OCI-LY3 (cell line): ENCODE measurements at regions not wholly inside any gene's neighbourhood (a gene's known extent, or its start where the extent isn't known, plus 50 kb on each side); places are given as distances from the start of the nearest gene placed in this dataset.

ENCODE experiments used
- H2AFZ ChIP-seq: fragments of 200-600, 300-600 bp; shearing (Covaris generic); 2 replicates; pipeline ENCODE4 v1.6.0; 2014; ENCODE audit warnings: antibody characterized with exemption, low read depth, low read length
- H3K27ac ChIP-seq: fragments of 200-600, 300-600 bp; sonication (generic); 2 replicates; pipeline ENCODE4 v1.5.1; 2014; ENCODE audit warnings: mild to moderate bottlenecking, low read length, moderate library complexity, mixed read lengths
- H3K27me3 ChIP-seq: fragments of 200-600, 300-600 bp; sonication (generic); 2 replicates; pipeline ENCODE4 v1.6.1; 2014; ENCODE audit warnings: low read depth, low read length, mixed read lengths
- H3K36me3 ChIP-seq: fragments of 200-600, 300-600 bp; sonication (generic); replicated peaks from 2 replicates; pipeline ENCODE3; 2014; ENCODE audit warnings: low read depth, low read length, mixed read lengths
- H3K4me1 ChIP-seq: fragments of 300-600, 200-600 bp; sonication (generic); 2 replicates; pipeline ENCODE4 v1.6.1; 2014; ENCODE audit warnings: low read length, mixed read lengths
- H3K4me2 ChIP-seq: fragments of 200-600, 300-600 bp; sonication (generic); 2 replicates; pipeline ENCODE4 v1.6.1; 2014; ENCODE audit warnings: low read length, mixed read lengths
- H3K4me3 ChIP-seq: fragments of 300-600, 200-600 bp; sonication (generic); 2 replicates; pipeline ENCODE4 v1.5.1; 2014; ENCODE audit warnings: antibody characterized with exemption, mild to moderate bottlenecking, low read length, moderate library complexity
- H3K79me2 ChIP-seq: fragments of 300-600, 200-600 bp; shearing (Covaris generic); 2 replicates; pipeline ENCODE4 v1.6.1; 2014; ENCODE audit warnings: mild to moderate bottlenecking, low read length, mixed read lengths
- H3K9ac ChIP-seq: fragments of 300-600, 200-600 bp; shearing (Covaris generic); 2 replicates; pipeline ENCODE4 v1.6.0; 2014; ENCODE audit warnings: mild to moderate bottlenecking, low read length, moderate library complexity
- H3K9me3 ChIP-seq: fragments of 200-600, 300-600 bp; shearing (Covaris generic); 2 replicates; pipeline ENCODE4 v1.6.1; 2014; ENCODE audit warnings: low read length, mixed read lengths; ENCODE audit not compliant: insufficient read depth
- H4K20me1 ChIP-seq: fragments of 200-600, 300-600 bp; sonication (generic); 2 replicates; pipeline ENCODE4 v1.6.1; 2016; ENCODE audit warnings: low read length, mixed read lengths; ENCODE audit not compliant: insufficient read depth
- EZH2phosphoT487 ChIP-seq: fragments of 200-600 bp; shearing (Covaris generic); IDR thresholded peaks from 2 replicates; pipeline ENCODE4 v1.6.1; 2018; ENCODE audit warnings: antibody characterized with exemption, mixed run types, low read depth
- TF ChIP-seq, protein P1 (sequence below): fragments of 200-600, 300-600 bp; sonication (generic); IDR thresholded peaks from 2 replicates; pipeline ENCODE4 v1.5.1; 2014; ENCODE audit warnings: antibody characterized with exemption, low read length, low read depth

DNA sequence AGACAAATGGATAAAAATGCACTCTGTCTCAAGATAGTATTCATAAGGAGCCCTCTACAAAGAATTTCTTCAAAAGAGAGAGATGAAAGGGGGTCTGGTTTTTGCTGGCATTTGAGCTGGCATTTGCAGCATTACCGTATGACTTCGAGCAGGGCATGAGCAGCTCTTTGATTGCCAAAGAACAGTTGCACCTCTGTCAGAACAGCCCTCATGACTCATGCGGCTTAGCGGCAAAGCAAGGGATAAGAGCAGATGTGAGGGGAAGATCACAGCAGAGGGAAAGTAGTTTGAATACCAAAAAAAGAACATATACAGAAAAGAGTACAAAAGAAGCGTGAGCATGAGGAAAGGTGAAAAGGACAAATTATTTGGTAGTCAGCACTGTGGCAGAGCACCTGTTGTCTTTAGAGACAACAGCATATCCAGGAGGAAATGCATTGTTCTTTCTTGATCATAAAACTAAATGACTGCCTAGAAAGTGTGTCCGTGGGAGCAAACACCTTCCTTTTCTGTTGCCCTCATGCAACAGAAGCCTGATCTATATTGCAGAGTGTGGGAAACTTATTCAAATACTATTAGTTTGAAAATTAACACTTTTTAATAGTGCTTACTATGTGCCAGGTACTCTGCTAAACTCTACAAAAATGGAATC is 80.5 kb upstream of the SLC24A5 start:
- H3K4me1 ChIP-seq, result no peaks in the 10 kb centered on the region
- no peaks in the 10 kb centered on the region for H3K79me2 ChIP-seq
- no peak overlapping the region for H3K4me3 ChIP-seq
- H3K36me3 ChIP-seq, result no peaks in the 10 kb centered on the region
- TF ChIP-seq EZH2phosphoT487, result no peak
- TF ChIP-seq, protein P1, sequence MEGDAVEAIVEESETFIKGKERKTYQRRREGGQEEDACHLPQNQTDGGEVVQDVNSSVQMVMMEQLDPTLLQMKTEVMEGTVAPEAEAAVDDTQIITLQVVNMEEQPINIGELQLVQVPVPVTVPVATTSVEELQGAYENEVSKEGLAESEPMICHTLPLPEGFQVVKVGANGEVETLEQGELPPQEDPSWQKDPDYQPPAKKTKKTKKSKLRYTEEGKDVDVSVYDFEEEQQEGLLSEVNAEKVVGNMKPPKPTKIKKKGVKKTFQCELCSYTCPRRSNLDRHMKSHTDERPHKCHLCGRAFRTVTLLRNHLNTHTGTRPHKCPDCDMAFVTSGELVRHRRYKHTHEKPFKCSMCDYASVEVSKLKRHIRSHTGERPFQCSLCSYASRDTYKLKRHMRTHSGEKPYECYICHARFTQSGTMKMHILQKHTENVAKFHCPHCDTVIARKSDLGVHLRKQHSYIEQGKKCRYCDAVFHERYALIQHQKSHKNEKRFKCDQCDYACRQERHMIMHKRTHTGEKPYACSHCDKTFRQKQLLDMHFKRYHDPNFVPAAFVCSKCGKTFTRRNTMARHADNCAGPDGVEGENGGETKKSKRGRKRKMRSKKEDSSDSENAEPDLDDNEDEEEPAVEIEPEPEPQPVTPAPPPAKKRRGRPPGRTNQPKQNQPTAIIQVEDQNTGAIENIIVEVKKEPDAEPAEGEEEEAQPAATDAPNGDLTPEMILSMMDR, result no peak
- H2AFZ ChIP-seq, result no peak overlapping the region
- H3K9ac ChIP-seq, result no peak overlapping the region
- no peaks in the 10 kb centered on the region for H3K9me3 ChIP-seq
- H3K27me3 ChIP-seq, result peaks cover 8% of the 10 kb centered on the region
- no peaks in the 10 kb centered on the region for H4K20me1 ChIP-seq
- no peak overlapping the region for H3K4me2 ChIP-seq
- H3K27ac ChIP-seq, result no peak overlapping the region

DNA sequence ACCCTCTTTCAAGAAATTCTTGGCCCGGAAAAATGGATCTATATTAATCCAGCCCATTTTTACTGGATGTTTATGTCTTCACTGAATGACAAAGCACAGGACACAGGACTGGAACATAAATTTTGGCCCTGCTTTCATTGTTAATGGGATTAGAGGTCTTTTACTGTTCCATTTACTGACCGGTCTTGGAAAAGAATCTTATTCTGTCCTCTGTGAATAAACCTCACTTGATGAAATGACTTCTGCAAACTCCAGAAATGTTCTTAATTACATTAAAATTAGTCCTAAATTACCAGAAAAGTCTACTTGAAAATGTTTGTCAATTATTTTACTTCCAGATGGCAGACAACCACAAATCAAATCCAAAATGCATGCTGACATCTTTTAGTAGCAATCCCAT is 79.3 kb upstream of the SLC24A5 start:
- H2AFZ ChIP-seq, result no peak overlapping the region
- H3K36me3 ChIP-seq, result no peaks in the 10 kb centered on the region
- no peak overlapping the region for H3K27ac ChIP-seq
- TF ChIP-seq, protein P1, result no peak
- TF ChIP-seq EZH2phosphoT487, result no peak
- H3K4me2 ChIP-seq, result no peak overlapping the region
- no peaks in the 10 kb centered on the region for H3K79me2 ChIP-seq
- H3K4me1 ChIP-seq, result no peaks in the 10 kb centered on the region
- no peaks in the 10 kb centered on the region for H4K20me1 ChIP-seq
- no peak overlapping the region for H3K4me3 ChIP-seq
- peaks cover 3% of the 10 kb centered on the region; the same call in 1 of the 2 replicates for H3K27me3 ChIP-seq
- H3K9me3 ChIP-seq, result no peaks in the 10 kb centered on the region
- H3K9ac ChIP-seq, result no peak overlapping the region

- no peak overlapping the region for H3K4me3 ChIP-seq
- H3K4me2 ChIP-seq, result no peak overlapping the region
These were observed 73.9 kb upstream of the SLC24A5 start for GRCh38 chr15:48046813-48047438.

GRCh38 chr15:48049736-48050135 is 71.1 kb upstream of the SLC24A5 start:
- Histone ChIP-seq H3K27me3 (0 out of 2 replicates have a peak, but pooled peaks cover 8% of the 10 kb centered on the region), H3K27ac (no peak overlapping the region), H3K9me3 (no peaks in the 10 kb centered on the region; the same call in 1 of the 2 replicates), H2AFZ (no peak overlapping the region), H3K4me2 (no peak overlapping the region), H3K9ac (no peak overlapping the region), H3K4me3 (no peak overlapping the region), H3K36me3 (no peaks in the 10 kb centered on the region), H4K20me1 (no peaks in the 10 kb centered on the region), H3K79me2 (no peaks in the 10 kb centered on the region), H3K4me1 (no peaks in the 10 kb centered on the region)
- TF ChIP-seq, protein P1, result no peak
- TF ChIP-seq EZH2phosphoT487, result no peak

More at GRCh38 chr15:48046813-48047438, 73.9 kb upstream of the SLC24A5 start:
- Histone ChIP-seq H3K27me3 (0 out of 2 replicates have a peak, but pooled peaks cover 8% of the 10 kb centered on the region), H3K36me3 (no peaks in the 10 kb centered on the region), H3K79me2 (no peaks in the 10 kb centered on the region), H3K27ac (no peak overlapping the region), H3K4me1 (no peaks in the 10 kb centered on the region), H3K9ac (no peak overlapping the region), H2AFZ (no peak overlapping the region), H4K20me1 (no peaks in the 10 kb centered on the region), H3K9me3 (no peaks in the 10 kb centered on the region; the same call in 1 of the 2 replicates)
- TF ChIP-seq EZH2phosphoT487, result no peak
- TF ChIP-seq, protein P1, result no peak
